Cardiac muscle cell (in vitro differentiated cells and primary cell): ENCODE measurements at regions not wholly inside any gene's neighbourhood (a gene's known extent, or its start where the extent isn't known, plus 50 kb on each side); places are given as distances from the start of the nearest gene placed in this dataset.

Experiments
- DNase-seq, 2 donors: peaks; one replicate each; pipeline versions ENCODE4 v3.0.0 to v3.0.0-alpha.2; 2010 to 2017; ENCODE audit warnings: low read depth in 1 of 2, low spot score in 1 of 2
- H3K27ac ChIP-seq: fragments of 200-600 bp; sonication (generic); 2 replicates; pipeline ENCODE4 v1.5.1; 2016
- H3K27me3 ChIP-seq: fragments of 200-600 bp; sonication (generic); 2 replicates; pipeline ENCODE4 v1.6.0; 2016; ENCODE audit warnings: control low read depth
- H3K36me3 ChIP-seq: fragments of 200-600 bp; sonication (generic); 2 replicates; pipeline ENCODE4 v1.5.1; 2016; ENCODE audit warnings: control low read depth
- H3K4me1 ChIP-seq: fragments of 200-600 bp; sonication (generic); 2 replicates; pipeline ENCODE4 v1.8.1; 2017; ENCODE audit warnings: low read depth, mild to moderate bottlenecking, mixed run types
- H3K4me3 ChIP-seq: fragments of 200-600 bp; sonication (generic); 2 replicates; pipeline ENCODE4 v1.5.1; 2016; ENCODE audit warnings: mild to moderate bottlenecking
- H3K9me3 ChIP-seq: fragments of 200-600 bp; sonication (generic); 2 replicates; pipeline ENCODE4 v1.5.1; 2017; ENCODE audit warnings: low read depth, mild to moderate bottlenecking, control low read depth
- TF ChIP-seq, protein P1 (sequence below): IDR thresholded peaks from 2 replicates; pipeline ENCODE4 v1.5.1; 2012; ENCODE audit warnings: low read depth, mild to moderate bottlenecking, low read length

DNA sequence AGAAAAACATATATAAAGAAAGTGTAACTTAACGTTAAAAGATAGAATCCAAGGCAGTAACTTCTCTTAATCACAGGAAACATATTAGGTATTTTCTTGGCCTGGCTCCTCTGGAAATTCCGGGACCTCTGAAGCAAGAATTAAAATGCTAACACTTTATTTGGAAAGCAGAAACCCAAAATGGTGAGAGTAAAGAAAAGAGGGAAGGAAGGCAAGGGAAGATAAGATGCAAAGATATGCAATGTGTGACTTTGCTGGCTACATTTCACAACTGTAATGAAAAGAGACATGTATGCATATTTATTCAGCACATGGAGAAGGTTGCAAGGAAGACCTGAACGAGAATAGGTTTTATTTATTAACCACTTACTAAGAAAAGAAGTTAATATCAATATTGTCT, 372.5 kb downstream of the TBL1XR1 start:
- H3K36me3 ChIP-seq: no peaks in the 10 kb centered on the region
- H3K9me3 ChIP-seq: no peaks in the 10 kb centered on the region
- no peak overlapping the region for H3K4me3 ChIP-seq
- no peaks in the 10 kb centered on the region for H3K27me3 ChIP-seq
- TF ChIP-seq, protein P1, sequence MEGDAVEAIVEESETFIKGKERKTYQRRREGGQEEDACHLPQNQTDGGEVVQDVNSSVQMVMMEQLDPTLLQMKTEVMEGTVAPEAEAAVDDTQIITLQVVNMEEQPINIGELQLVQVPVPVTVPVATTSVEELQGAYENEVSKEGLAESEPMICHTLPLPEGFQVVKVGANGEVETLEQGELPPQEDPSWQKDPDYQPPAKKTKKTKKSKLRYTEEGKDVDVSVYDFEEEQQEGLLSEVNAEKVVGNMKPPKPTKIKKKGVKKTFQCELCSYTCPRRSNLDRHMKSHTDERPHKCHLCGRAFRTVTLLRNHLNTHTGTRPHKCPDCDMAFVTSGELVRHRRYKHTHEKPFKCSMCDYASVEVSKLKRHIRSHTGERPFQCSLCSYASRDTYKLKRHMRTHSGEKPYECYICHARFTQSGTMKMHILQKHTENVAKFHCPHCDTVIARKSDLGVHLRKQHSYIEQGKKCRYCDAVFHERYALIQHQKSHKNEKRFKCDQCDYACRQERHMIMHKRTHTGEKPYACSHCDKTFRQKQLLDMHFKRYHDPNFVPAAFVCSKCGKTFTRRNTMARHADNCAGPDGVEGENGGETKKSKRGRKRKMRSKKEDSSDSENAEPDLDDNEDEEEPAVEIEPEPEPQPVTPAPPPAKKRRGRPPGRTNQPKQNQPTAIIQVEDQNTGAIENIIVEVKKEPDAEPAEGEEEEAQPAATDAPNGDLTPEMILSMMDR: no peak
- DNase-seq: no peak
- H3K27ac ChIP-seq: no peak overlapping the region
- H3K4me1 ChIP-seq: no peaks in the 10 kb centered on the region

DNA sequence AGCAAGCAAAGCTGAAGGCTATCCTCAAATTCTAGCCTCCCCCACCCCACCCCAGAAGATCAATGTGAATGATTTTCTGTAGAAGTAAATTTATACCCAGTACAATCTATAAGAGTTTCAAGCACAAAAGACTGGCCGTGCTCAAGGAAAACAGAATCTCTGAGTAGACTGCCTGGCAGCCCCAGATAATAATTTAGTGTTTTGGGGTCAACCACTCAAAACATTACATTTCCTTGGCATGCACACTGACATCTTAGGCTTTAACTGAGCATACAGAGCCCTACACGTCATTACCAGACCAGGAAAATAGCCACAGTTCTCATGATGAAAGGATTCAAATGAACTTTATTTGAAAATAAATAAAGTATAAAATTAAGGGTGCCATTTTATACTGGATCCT, 376.5 kb downstream of the TBL1XR1 start:
- H3K9me3 ChIP-seq: no peaks in the 10 kb centered on the region
- no peaks in the 10 kb centered on the region for H3K36me3 ChIP-seq
- no peaks in the 10 kb centered on the region for H3K4me1 ChIP-seq
- TF ChIP-seq, protein P1: no peak
- H3K27me3 ChIP-seq: no peaks in the 10 kb centered on the region
- no peak overlapping the region for H3K4me3 ChIP-seq
- no peak for DNase-seq
- H3K27ac ChIP-seq: no peak overlapping the region

DNA sequence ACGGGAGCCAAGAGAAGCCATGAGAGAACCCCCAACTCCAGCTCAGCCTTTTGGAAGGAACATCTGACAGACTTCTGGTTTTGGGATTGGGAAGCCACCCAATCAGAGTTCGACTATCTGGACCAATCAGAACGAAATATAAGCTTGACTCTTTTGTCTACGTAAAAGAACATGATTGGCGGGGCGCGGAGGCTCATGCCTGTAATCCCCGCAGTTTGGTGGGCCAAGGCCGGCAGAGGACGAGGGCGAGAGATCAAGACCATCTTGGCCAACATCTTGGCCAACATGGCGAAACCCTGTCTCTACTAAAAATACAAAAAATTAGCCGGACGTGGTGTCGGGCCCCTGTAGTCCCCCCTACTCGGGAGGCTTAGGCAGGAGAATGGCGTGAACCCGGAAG, 380.3 kb downstream of the TBL1XR1 start:
- no peaks in the 10 kb centered on the region for H3K36me3 ChIP-seq
- TF ChIP-seq, protein P1: no peak
- DNase-seq: no peak
- H3K27me3 ChIP-seq: no peaks in the 10 kb centered on the region
- no peak overlapping the region for H3K27ac ChIP-seq
- no peak overlapping the region for H3K4me3 ChIP-seq
- no peaks in the 10 kb centered on the region for H3K4me1 ChIP-seq
- no peaks in the 10 kb centered on the region for H3K9me3 ChIP-seq

DNA sequence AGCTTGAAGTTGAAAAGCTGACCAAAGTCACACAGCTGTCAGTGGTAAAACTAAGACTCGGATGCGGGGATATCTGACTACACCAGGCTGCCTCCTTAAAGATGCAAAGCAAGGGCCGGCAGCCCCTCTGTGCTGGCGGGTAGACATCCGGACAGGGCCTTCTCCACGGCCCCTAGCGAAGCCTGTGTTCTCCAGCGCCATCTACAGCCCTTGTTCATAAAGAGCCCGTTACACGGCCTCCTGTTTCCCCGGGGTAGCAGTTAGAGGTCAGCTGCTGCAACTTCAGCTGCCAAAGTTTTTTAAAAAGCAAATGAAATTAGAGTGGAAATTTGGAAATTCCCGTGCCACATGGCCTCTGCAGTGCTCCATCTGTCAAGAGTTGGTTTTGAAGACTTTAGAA, 383.0 kb downstream of the TBL1XR1 start:
- Histone ChIP-seq H3K27me3 (no peaks in the 10 kb centered on the region), H3K27ac (no peak overlapping the region), H3K36me3 (no peaks in the 10 kb centered on the region), H3K4me3 (no peak overlapping the region), H3K4me1 (no peaks in the 10 kb centered on the region), H3K9me3 (no peaks in the 10 kb centered on the region)
- peak; percentile 75 to 83 for DNase-seq
- TF ChIP-seq, protein P1: peak; percentile 84

DNA sequence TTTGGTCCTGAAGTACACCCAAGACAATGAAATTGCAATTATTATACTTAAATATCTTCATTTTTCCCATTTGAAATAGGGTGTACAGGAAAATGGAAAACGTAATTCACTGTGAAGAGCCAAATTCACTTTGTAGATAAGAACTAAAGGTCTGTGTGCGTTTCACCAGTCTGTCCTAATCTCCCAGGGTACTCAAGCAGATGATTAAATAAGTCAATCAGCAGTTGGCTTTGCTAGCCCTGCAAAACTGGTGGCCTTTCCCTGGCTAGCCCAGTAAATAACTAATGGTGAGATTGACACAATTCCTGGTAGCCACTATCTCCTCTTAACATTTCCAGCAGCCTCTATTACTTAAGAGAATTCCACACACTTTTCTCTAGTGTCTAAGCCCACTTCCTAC, 389.3 kb downstream of the TBL1XR1 start:
- Histone ChIP-seq H3K36me3 (no peaks in the 10 kb centered on the region), H3K4me3 (no peak overlapping the region), H3K4me1 (no peaks in the 10 kb centered on the region), H3K27ac (no peak overlapping the region), H3K9me3 (no peaks in the 10 kb centered on the region), H3K27me3 (no peaks in the 10 kb centered on the region)
- TF ChIP-seq, protein P1: no peak
- DNase-seq: no peak

DNA sequence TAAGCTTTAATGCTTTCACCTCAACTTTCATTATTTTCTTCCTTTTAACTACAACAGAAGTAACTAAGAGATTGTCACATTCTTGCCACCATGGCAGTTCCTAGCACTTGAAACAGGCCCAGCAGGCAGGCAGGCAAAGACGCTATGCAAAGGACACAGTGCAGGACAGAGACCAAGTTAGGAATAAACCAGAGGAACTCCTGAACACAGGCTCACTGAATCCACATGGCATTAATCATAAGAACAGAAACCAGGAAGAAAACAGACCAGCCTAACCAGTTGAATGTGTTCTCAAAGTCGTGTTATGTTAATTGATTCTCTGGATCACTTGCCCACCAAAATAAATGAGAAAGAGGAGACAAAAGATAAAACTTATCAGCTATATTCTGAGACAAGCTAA, 397.6 kb downstream of the TBL1XR1 start:
- no peaks in the 10 kb centered on the region for H3K9me3 ChIP-seq
- H3K27me3 ChIP-seq: no peaks in the 10 kb centered on the region
- no peaks in the 10 kb centered on the region for H3K36me3 ChIP-seq
- no peak overlapping the region for H3K4me3 ChIP-seq
- TF ChIP-seq, protein P1: no peak
- no peak for DNase-seq
- H3K4me1 ChIP-seq: no peaks in the 10 kb centered on the region
- H3K27ac ChIP-seq: no peak overlapping the region
